ENCODE measurements at regions not wholly inside any gene's neighbourhood (a gene's known extent, or its start where the extent isn't known, plus 50 kb on each side); places are given as distances from the start of the nearest gene placed in this dataset.

GRCh38 chr18:65409261-65409660, 341.6 kb upstream of the CDH7 start:
- TF ChIP-seq POLR2AphosphoS5 (IDR thresholded peaks at IDR 0.05): no peak
- no peak for TF ChIP-seq POLR2A (IDR thresholded peaks at IDR 0.05)
